ENCODE measurements at regions not wholly inside any gene's neighbourhood (a gene's known extent, or its start where the extent isn't known, plus 50 kb on each side); places are given as distances from the start of the nearest gene placed in this dataset.

DNA sequence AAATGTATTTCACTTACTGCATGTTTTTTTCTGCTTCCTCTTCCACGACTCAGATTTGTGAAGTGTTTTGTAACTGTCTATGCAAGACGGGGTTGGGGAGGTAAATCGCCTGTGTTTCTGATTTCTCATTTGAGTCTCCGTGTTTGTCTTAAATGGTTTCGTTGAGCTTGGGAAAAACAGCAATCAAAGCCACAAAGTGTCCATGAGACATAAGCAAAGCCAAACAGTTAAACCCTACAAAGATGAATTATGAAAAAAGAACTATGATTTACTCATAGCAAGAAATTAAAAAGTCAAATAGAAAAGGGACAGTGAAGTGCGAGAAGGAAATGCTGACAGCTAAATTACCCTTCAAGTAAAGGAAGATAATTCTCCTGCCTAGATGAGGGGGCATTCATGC is 164.3 kb upstream of the TMPO start:
- ChIA-PET CTCF (no interaction called here), POLR2A (no interaction called here)
- DNase-seq (ENCODE audit: extremely low spot score) = no peak
- no peak for TF ChIP-seq SUZ12 (IDR thresholded peaks at IDR 0.05)
- TF ChIP-seq CTBP1 (IDR thresholded peaks at IDR 0.05; ENCODE audit: borderline replicate concordance) = no peak
- TF ChIP-seq SP1 (IDR thresholded peaks at IDR 0.05) = no peak
- TF ChIP-seq NFRKB (IDR thresholded peaks at IDR 0.05) = no peak
- TF ChIP-seq, protein P1, sequence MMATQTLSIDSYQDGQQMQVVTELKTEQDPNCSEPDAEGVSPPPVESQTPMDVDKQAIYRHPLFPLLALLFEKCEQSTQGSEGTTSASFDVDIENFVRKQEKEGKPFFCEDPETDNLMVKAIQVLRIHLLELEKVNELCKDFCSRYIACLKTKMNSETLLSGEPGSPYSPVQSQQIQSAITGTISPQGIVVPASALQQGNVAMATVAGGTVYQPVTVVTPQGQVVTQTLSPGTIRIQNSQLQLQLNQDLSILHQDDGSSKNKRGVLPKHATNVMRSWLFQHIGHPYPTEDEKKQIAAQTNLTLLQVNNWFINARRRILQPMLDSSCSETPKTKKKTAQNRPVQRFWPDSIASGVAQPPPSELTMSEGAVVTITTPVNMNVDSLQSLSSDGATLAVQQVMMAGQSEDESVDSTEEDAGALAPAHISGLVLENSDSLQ (IDR thresholded peaks at IDR 0.05) = no peak
- TF ChIP-seq ELF4 (IDR thresholded peaks at IDR 0.05) = no peak
- no peak for TF ChIP-seq FOXM1 (IDR thresholded peaks at IDR 0.05; ENCODE audit: borderline replicate concordance)
- no peak for TF ChIP-seq HDGF (IDR thresholded peaks at IDR 0.05; ENCODE audit: borderline replicate concordance)
- TF ChIP-seq TARDBP (IDR thresholded peaks at IDR 0.05) = no peak
- no peak for TF ChIP-seq ARNT (IDR thresholded peaks at IDR 0.05)
- TF ChIP-seq BHLHE40 (IDR thresholded peaks at IDR 0.05; ENCODE audit: borderline replicate concordance) = no peak
- TF ChIP-seq LEF1 (IDR thresholded peaks at IDR 0.05; ENCODE audit: borderline replicate concordance) = no peak
- no peak for TF ChIP-seq ZNF384 (IDR thresholded peaks at IDR 0.05)
- no peak for TF ChIP-seq L3MBTL2 (conservative IDR thresholded peaks at IDR 0.05)
- no peak for TF ChIP-seq FOXA1 (IDR thresholded peaks at IDR 0.05)
- no peak for TF ChIP-seq FOXK2 (IDR thresholded peaks at IDR 0.05)

DNA sequence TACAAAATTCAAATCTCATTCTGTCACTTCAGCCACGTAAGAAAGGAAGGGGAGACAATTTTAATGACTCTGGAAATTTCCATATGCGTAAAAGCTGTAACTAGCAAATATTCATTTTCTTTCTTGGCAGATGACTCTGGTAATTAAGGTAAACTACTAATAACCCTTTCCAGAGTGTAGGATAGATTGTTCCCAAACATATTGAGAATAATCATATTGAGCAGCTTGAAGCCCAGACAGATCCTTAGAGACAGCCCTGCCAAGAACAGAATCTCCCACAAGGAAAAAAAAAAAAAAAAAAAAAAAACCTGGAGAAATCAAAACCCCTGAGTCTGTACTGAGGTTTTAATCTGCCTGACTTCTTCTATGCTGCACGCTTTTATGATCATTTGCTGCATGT is 163.6 kb upstream of the TMPO start:
- no peak for DNase-seq (ENCODE audit: extremely low spot score)
- ChIA-PET POLR2A (no interaction called here), CTCF (interaction anchor here (0.6 kb wide), 1 partner anchor 1358 kb away, joined by 3 read pairs; no protein-coding TSS in a partner anchor)
- TF ChIP-seq CTBP1 (IDR thresholded peaks at IDR 0.05; ENCODE audit: borderline replicate concordance) (no peak), FOXK2 (IDR thresholded peaks at IDR 0.05) (no peak), ELF4 (IDR thresholded peaks at IDR 0.05) (no peak), NFRKB (IDR thresholded peaks at IDR 0.05) (no peak), L3MBTL2 (conservative IDR thresholded peaks at IDR 0.05) (no peak), HDGF (IDR thresholded peaks at IDR 0.05; ENCODE audit: borderline replicate concordance) (no peak), TARDBP (IDR thresholded peaks at IDR 0.05) (no peak), BHLHE40 (IDR thresholded peaks at IDR 0.05; ENCODE audit: borderline replicate concordance) (no peak), FOXM1 (IDR thresholded peaks at IDR 0.05; ENCODE audit: borderline replicate concordance) (no peak), SUZ12 (IDR thresholded peaks at IDR 0.05) (no peak), ARNT (IDR thresholded peaks at IDR 0.05) (no peak), LEF1 (IDR thresholded peaks at IDR 0.05; ENCODE audit: borderline replicate concordance) (no peak)
- TF ChIP-seq, protein P1 (IDR thresholded peaks at IDR 0.05) = no peak

DNA sequence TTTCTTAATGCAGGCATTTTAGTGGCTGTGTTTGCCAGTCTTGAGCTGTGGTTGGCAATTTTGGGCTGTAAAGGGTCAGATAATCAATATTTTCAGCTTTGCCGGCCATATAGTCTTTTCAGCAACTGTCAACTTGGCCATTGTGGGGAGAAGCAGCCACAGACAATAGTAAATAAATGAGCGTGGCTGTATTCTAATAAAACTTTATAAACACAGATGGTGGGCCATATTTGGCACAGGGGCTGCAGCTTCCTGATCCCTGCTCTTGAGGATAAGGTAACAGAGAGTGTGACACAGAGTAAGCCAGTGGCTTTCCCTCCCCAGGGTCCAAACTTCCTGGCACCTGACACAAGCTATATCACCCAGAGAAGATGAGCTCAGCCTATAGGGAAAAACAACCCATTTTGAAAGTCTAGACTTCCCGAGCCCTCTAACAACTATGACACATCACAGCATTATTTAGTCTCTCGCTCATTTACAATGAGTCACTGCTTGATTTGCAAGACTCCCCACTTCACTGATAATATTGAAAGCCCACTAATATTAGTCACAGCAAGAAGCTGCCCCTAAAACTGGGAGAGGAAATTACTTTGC is 163.1 kb upstream of the TMPO start:
- TF ChIP-seq FOXM1 (IDR thresholded peaks at IDR 0.05; ENCODE audit: borderline replicate concordance) = no peak
- TF ChIP-seq ZNF384 (IDR thresholded peaks at IDR 0.05) = no peak
- no peak for TF ChIP-seq SP1 (IDR thresholded peaks at IDR 0.05)
- TF ChIP-seq NFRKB (IDR thresholded peaks at IDR 0.05) = no peak
- TF ChIP-seq FOXA1 (IDR thresholded peaks at IDR 0.05) = no peak
- TF ChIP-seq, protein P1 (IDR thresholded peaks at IDR 0.05) = no peak
- TF ChIP-seq BHLHE40 (IDR thresholded peaks at IDR 0.05; ENCODE audit: borderline replicate concordance) = no peak
- no peak for TF ChIP-seq ARNT (IDR thresholded peaks at IDR 0.05)
- TF ChIP-seq SUZ12 (IDR thresholded peaks at IDR 0.05) = no peak
- TF ChIP-seq FOXK2 (IDR thresholded peaks at IDR 0.05) = no peak
- DNase-seq (ENCODE audit: extremely low spot score) = no peak
- CTCF ChIA-PET = no interaction called here
- POLR2A ChIA-PET = no interaction called here

DNA sequence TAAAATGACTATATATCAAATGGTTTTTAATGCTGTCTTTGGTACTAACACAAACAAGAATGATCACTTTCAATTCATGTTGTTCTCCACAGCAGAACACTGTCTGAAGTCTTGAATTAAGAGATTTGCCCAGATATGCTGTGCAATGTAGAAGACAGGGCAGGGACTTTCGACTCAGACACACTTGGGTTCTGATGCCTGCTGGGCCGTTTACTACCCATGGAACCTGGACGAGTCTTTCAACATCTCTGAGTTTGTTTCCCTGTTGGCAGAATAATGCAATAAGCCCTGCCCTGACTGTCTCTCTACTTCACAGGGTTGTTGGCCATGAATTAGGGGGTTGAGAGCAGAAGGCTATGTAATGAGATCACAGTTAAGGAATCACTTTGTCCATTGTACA is 162.6 kb upstream of the TMPO start:
- TF ChIP-seq FOXA1 (IDR thresholded peaks at IDR 0.05) = no peak
- no peak for TF ChIP-seq ELF4 (IDR thresholded peaks at IDR 0.05)
- TF ChIP-seq FOXM1 (IDR thresholded peaks at IDR 0.05; ENCODE audit: borderline replicate concordance) = no peak
- no peak for TF ChIP-seq HDGF (IDR thresholded peaks at IDR 0.05; ENCODE audit: borderline replicate concordance)
- no peak for DNase-seq (ENCODE audit: extremely low spot score)
- CTCF ChIA-PET = no interaction called here
- POLR2A ChIA-PET = no interaction called here

DNA sequence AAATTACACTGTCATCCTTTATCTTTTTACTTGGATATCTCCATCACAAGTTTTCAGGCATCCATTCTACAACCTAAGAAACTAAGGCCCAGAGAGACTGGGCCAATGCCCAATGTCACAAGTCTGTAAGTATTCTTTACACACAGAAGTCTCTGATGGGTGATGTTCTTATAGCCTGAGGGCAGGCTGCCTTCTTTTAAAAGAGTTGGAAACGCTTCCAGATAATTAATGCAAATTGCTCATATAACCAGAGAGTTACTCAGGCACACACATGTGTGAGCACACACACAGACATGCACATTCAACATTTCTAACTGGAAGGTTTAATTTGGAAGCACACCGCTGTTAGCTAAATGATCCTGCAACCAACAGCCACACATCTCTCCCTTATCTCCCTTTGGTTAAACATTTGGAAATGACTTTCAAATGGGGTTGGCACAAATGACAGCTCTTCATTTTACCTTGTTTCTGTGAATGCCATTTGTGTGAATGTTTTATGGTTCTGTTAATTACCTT is 160.8 kb upstream of the TMPO start:
- CTCF ChIA-PET = no interaction called here
- TF ChIP-seq SUZ12 (IDR thresholded peaks at IDR 0.05) = no peak
- no peak for TF ChIP-seq CTBP1 (IDR thresholded peaks at IDR 0.05; ENCODE audit: borderline replicate concordance)
- no peak for TF ChIP-seq FOXK2 (IDR thresholded peaks at IDR 0.05)
- no peak for TF ChIP-seq FOXA1 (IDR thresholded peaks at IDR 0.05)
- TF ChIP-seq ARNT (IDR thresholded peaks at IDR 0.05) = no peak
- no peak for TF ChIP-seq NFRKB (IDR thresholded peaks at IDR 0.05)
- TF ChIP-seq SP1 (IDR thresholded peaks at IDR 0.05) = no peak
- TF ChIP-seq, protein P1 (IDR thresholded peaks at IDR 0.05) = no peak
- TF ChIP-seq L3MBTL2 (conservative IDR thresholded peaks at IDR 0.05) = no peak
- no peak for TF ChIP-seq ELF4 (IDR thresholded peaks at IDR 0.05)
- TF ChIP-seq FOXM1 (IDR thresholded peaks at IDR 0.05; ENCODE audit: borderline replicate concordance) = no peak
- no peak for DNase-seq (ENCODE audit: extremely low spot score)
- POLR2A ChIA-PET = no interaction called here

DNA sequence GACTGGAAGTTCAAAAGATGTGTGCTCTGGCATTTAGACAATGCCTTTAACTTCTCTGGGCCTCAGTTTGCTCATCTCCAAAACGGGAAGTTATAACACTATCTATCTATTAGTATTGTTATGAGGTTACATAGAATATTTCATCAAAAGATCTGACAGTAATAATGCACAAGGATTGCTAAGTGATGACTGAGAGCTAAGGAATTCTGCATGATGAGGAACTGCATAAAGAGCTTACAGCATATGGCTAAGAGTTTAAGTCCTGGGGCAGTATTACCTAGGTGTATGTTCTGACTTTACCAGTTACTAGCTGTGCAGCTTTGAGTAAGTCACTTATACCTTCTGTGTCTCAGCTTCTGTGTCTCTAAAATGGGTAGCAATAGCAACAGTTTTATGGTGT is 160.1 kb upstream of the TMPO start:
- no peak for DNase-seq (ENCODE audit: extremely low spot score)
- CTCF ChIA-PET = no interaction called here
- TF ChIP-seq BHLHE40 (IDR thresholded peaks at IDR 0.05; ENCODE audit: borderline replicate concordance) = no peak
- TF ChIP-seq SUZ12 (IDR thresholded peaks at IDR 0.05) = no peak
- POLR2A ChIA-PET = no interaction called here
